ENCODE measurements at regions not wholly inside any gene's neighbourhood (a gene's known extent, or its start where the extent isn't known, plus 50 kb on each side); places are given as distances from the start of the nearest gene placed in this dataset.
"Not testable (repeated sequence)": the region's sequence is repeated elsewhere in the genome, so short reads cannot be mapped to it uniquely, and the experiment has no call there.

DNA sequence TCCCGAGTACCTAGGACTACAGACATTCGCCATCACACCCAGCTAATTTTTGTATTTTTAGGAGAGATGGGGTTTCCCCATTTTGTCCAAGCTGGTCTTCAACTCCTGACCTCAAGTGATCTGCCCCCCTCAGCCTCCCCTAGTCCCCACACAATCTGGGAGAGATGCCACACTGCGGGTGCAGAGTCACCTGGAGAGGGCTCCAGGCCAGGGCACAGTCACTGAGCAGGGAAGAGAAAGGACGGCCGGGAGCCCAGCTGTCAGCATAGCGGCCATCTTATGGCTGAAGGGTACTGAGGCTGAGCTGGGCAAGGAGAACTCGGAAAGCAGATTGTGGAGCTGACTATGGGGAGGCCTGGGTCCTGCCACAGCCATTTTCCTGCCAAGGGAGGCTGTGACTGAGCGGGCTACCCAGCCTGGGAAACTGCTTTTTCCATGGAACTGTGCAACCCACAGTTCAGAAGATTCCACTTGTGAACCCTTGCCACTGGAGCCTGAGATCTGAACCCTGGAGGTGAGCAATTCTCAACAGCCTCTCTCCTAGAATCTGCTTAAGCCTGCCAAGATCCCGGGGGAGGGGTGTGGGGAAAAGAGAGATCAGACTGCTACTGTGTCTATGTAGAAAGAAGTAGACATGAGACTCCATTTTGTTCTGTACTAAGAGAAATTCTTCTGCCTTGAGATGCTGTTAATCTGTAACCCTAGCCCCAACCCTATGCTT lies 109.2 kb downstream of the ZNF486 start:
- no peaks in the 10 kb centered on the region for H3K4me1 ChIP-seq
- H3K4me3 ChIP-seq, result no peak overlapping the region
- TF ChIP-seq, protein P1, sequence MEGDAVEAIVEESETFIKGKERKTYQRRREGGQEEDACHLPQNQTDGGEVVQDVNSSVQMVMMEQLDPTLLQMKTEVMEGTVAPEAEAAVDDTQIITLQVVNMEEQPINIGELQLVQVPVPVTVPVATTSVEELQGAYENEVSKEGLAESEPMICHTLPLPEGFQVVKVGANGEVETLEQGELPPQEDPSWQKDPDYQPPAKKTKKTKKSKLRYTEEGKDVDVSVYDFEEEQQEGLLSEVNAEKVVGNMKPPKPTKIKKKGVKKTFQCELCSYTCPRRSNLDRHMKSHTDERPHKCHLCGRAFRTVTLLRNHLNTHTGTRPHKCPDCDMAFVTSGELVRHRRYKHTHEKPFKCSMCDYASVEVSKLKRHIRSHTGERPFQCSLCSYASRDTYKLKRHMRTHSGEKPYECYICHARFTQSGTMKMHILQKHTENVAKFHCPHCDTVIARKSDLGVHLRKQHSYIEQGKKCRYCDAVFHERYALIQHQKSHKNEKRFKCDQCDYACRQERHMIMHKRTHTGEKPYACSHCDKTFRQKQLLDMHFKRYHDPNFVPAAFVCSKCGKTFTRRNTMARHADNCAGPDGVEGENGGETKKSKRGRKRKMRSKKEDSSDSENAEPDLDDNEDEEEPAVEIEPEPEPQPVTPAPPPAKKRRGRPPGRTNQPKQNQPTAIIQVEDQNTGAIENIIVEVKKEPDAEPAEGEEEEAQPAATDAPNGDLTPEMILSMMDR (IDR thresholded peaks at IDR 0.05), result no peak
- TF ChIP-seq POLR2A (IDR thresholded peaks at IDR 0.05), result no peak
- no peaks in the 10 kb centered on the region for H3K36me3 ChIP-seq
- H3K9me3 ChIP-seq, result no peaks in the 10 kb centered on the region
- no peak for DNase-seq
- H3K27ac ChIP-seq, result no peak overlapping the region
- H3K27me3 ChIP-seq, result no peaks in the 10 kb centered on the region

DNA sequence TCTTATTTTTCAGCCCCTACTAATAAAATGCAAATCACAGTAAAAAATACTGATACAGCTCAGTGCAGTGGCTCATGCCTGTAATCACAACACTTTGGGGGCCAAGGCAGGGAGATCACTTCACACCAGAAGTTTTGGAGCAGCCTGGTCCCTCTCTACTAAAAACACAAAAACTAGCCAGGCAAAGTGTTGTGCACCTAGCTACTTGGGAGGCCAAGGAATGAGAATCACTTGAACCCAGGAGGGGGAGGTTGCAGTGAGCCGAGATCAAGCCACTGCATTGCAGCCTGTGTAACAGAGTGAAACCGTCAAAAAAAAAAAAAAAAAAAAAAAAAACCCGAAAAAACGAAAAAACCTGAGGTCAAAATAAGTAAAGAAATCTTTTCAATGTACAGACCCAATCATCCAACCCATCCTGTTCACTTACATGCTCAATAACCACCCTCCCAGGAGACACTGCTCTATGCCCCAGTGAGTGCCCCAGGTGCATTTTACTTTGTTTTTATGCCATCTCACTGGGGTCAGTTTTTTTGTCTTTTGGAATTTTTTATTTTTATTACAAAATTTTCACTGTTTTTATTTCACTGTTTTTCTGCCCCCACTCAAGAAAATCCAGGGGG lies 107.0 kb downstream of the ZNF486 start:
- DNase-seq, result no peak

DNA sequence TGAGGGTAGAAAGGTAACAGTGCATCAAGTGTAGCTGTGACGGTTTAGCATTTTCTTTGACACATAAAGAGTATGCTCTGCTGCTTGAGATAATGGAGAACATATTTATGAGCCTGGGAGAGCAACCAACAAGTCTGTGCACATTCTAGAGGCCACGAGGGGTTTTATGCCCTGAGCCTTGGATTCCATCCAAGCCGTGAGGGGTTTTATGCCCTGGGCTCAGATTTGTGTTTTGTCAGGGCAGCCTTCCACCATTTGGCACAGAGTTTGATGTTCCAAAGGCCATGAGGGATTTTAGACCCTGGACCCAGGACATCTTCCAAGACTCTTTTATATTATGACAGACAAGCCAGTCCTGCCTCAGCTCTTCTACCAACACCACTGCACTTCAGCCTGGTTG lies 106.4 kb downstream of the ZNF486 start:
- Histone ChIP-seq H3K4me1 (no peaks in the 10 kb centered on the region), H3K27ac (no peak overlapping the region), H3K36me3 (no peaks in the 10 kb centered on the region), H3K27me3 (no peaks in the 10 kb centered on the region), H3K9me3 (no peaks in the 10 kb centered on the region), H3K4me3 (no peak overlapping the region)
- TF ChIP-seq, protein P1 (IDR thresholded peaks at IDR 0.05), result no peak
- TF ChIP-seq POLR2A (IDR thresholded peaks at IDR 0.05), result no peak
- no peak for DNase-seq

More for the DNA sequence above, 107.0 kb downstream of the ZNF486 start:
- Histone ChIP-seq H3K9me3 (no peaks in the 10 kb centered on the region), H3K36me3 (no peaks in the 10 kb centered on the region), H3K27me3 (no peaks in the 10 kb centered on the region), H3K27ac (no peak overlapping the region), H3K4me3 (no peak overlapping the region), H3K4me1 (no peaks in the 10 kb centered on the region)
- no peak for TF ChIP-seq POLR2A (IDR thresholded peaks at IDR 0.05)
- TF ChIP-seq, protein P1 (IDR thresholded peaks at IDR 0.05), result no peak

DNA sequence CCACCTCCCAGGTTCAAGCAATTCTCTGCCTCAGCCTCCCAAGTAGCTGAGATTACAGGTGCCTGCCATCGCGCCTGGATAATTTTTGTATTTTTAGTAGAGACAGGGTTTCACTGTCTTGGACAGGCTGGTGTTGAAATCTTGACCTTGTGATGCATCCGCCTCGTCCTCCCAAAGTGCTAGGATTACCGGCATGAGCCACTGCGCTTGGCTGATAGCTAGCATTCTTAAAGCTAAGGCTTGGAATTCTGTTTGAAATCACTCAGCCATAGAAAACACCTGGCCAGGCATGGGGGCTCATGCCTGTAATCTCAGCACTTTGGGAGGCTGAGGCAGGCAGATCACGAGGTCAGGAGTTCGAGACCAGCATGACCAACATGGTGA lies 105.6 kb downstream of the ZNF486 start:
- DNase-seq, H3K4me3 ChIP-seq, H3K36me3 ChIP-seq, H3K9me3 ChIP-seq, H3K27ac ChIP-seq, H3K4me1 ChIP-seq, H3K27me3 ChIP-seq: not testable (repeated sequence)

DNA sequence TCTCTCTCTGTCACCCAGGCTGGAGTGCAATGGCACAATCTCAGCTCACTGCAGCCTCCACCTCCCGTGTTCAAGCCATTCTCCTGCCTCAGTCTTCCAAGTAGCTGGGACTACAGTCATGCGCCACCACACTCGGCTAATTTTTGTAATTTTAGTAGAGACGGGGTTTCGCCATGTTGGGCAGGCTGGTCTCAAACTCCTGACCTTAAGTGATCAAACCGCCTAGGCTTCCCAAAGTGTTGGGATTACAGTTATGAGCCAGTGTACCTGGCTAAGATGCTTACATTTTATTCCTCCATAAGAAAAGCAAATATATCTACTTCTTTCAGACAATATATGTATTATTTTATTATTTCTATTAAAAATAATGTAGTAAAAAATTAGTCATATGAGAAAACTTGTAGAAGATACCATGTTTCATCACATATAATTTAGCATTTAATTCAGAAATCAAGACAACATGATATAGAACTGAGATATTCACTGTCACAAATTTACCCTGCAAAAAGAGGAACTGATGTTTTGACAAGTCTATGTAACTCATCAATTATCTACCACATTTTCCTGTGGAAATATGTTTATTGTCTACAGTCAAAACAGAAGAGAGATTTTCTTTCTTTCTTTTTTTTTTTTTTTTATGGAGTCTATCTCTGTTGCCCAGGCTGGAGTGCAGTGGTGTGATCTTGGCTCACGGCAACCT lies 105.1 kb downstream of the ZNF486 start:
- not testable (repeated sequence) for DNase-seq, H3K27me3 ChIP-seq, H3K36me3 ChIP-seq, H3K4me3 ChIP-seq, H3K9me3 ChIP-seq, H3K4me1 ChIP-seq
- peak overlapping the region in 1 of 4 donors; percentile 10 for H3K27ac ChIP-seq

DNA sequence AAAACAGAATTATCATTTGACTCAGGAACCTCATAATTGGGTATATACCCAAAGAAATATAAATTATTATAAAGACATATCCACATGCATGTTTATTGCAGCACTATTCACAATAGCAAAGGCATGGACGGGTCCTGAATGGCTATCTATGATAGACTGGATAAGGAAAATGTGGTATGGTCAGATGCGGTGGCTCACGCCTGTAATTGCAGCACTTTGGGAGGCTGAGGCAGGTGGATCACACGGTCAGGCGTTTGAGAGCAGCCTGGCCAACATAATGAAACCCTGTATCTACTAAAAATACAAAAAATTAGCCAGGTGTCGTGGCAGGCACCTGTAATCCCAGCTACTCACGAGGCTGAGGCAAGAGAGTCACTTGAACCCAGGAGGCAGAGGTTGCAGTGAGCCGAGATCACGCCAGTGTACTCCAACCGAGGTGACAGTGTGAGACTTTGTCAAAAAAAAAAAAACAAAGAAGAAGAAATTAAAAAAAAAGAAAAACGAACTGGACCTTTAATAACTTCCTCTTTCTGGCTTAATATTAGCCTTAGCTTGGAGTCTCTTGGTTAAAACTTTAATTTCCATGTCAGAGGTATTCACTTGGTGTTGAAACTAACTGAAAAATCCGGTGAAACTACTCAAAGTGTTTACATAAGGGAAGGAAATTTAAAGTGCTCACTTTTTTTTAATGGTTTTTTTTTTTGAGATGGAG lies 104.4 kb downstream of the ZNF486 start:
- H3K27ac ChIP-seq, result peak overlapping the region in 1 of 4 donors; percentile 10
- no peak for TF ChIP-seq POLR2A (IDR thresholded peaks at IDR 0.05)
- TF ChIP-seq, protein P1 (IDR thresholded peaks at IDR 0.05), result no peak
- no peak overlapping the region for H3K4me3 ChIP-seq
- no peaks in the 10 kb centered on the region for H3K27me3 ChIP-seq
- H3K9me3 ChIP-seq, result no peaks in the 10 kb centered on the region
- DNase-seq, result no peak
- H3K36me3 ChIP-seq, result no peaks in the 10 kb centered on the region
- no peaks in the 10 kb centered on the region for H3K4me1 ChIP-seq
